HEK293 (cell line): ENCODE measurements at regions not wholly inside any gene's neighbourhood (a gene's known extent, or its start where the extent isn't known, plus 50 kb on each side); places are given as distances from the start of the nearest gene placed in this dataset.

ENCODE experiments used
- CTCF ChIA-PET: fragments of 350-600 bp; formaldehyde crosslinking; extraction: SDS; loops from one replicate; lab custom pipeline; 2021; ENCODE audit warnings: antibody characterized with exemption; lab: Yijun Ruan, JAX
- POLR2A ChIA-PET: fragments of 300-600 bp; formaldehyde crosslinking; extraction: SDS; loops from one replicate; lab custom pipeline; 2020; ENCODE audit warnings: antibody characterized with exemption, inconsistent platforms; lab: Yijun Ruan, JAX
- H3K27ac ChIP-seq: fragments of 200-500 bp; sonication (Bioruptor generic); 2 replicates; pipeline ENCODE4 v1.5.1; 2014; ENCODE audit warnings: low read depth, low read length, control low read depth, inconsistent platforms; ENCODE audit errors: extremely low read depth
- H3K36me3 ChIP-seq, 2 experiments: fragments of 200-500 bp in 1 of 2; sonication (Bioruptor generic) in 1 of 2; 1 replicate in 1 of 2; 2 replicates in 1 of 2; pipeline ENCODE4 v1.5.1; 2014 to 2017; ENCODE audit warnings: inconsistent platforms in 2 of 2, low read length in 2 of 2; ENCODE audit not compliant: control insufficient read depth in 2 of 2, insufficient read depth in 1 of 2
- H3K4me1 ChIP-seq: fragments of 200-500 bp; sonication (Bioruptor generic); 2 replicates; pipeline ENCODE4 v1.5.1; 2014; ENCODE audit warnings: mild to moderate bottlenecking, low read length, inconsistent platforms; ENCODE audit not compliant: control insufficient read depth, insufficient read depth
- H3K4me3 ChIP-seq: 2 replicates; pipeline ENCODE4 v1.5.1; 2011; ENCODE audit warnings: low read depth, mild to moderate bottlenecking, control low read depth, low read length, moderate library complexity
- H3K9me3 ChIP-seq: fragments of 200-500 bp; sonication (Bioruptor generic); 2 replicates; pipeline ENCODE4 v1.5.1; 2014; ENCODE audit warnings: low read depth, low read length, inconsistent platforms; ENCODE audit not compliant: control insufficient read depth, insufficient read depth
- OVOL3 ChIP-seq: fragments of 450-650 bp; formaldehyde crosslinking; IDR thresholded peaks from 2 replicates; pipeline ENCODE4 v1.5.1; 2016; ENCODE audit warnings: missing biosample characterization, missing genetic modification characterization
- ZBTB49 ChIP-seq: fragments of 450-650 bp; formaldehyde crosslinking; IDR thresholded peaks from 2 replicates; pipeline ENCODE4 v1.5.1; 2016; ENCODE audit warnings: missing biosample characterization, missing genetic modification characterization, low read depth
- ZNF148 ChIP-seq: fragments of 450-650 bp; formaldehyde crosslinking; IDR thresholded peaks from 2 replicates; pipeline ENCODE4 v1.5.0; 2017; ENCODE audit warnings: missing biosample characterization, missing genetic modification characterization, borderline replicate concordance
- ZNF174 ChIP-seq: fragments of 450-650 bp; formaldehyde crosslinking; IDR thresholded peaks from 2 replicates; pipeline ENCODE4 v1.5.0; 2017; ENCODE audit warnings: missing biosample characterization, mild to moderate bottlenecking, missing genetic modification characterization
- ZNF214 ChIP-seq: fragments of 450-650 bp; formaldehyde crosslinking; IDR thresholded peaks from 2 replicates; pipeline ENCODE4 v1.5.1; 2017; ENCODE audit warnings: missing biosample characterization, mild to moderate bottlenecking, missing genetic modification characterization, borderline replicate concordance
- ZNF221 ChIP-seq: fragments of 450-650 bp; formaldehyde crosslinking; IDR thresholded peaks from 2 replicates; pipeline ENCODE4 v1.5.1; 2017; ENCODE audit warnings: missing biosample characterization, missing genetic modification characterization, borderline replicate concordance
- ZNF223 ChIP-seq: fragments of 450-650 bp; formaldehyde crosslinking; IDR thresholded peaks from 2 replicates; pipeline ENCODE4 v1.5.1; 2016; ENCODE audit warnings: missing biosample characterization, missing genetic modification characterization
- ZNF274 ChIP-seq, 2 experiments: fragments of 200-500 bp in 1 of 2; fragments of 450-650 bp in 1 of 2; sonication (Bioruptor generic) in 1 of 2; formaldehyde crosslinking in 1 of 2; IDR thresholded peaks; 2 replicates each; pipeline versions ENCODE4 v1.5.1 to v1.6.1; 2014 to 2016; ENCODE audit warnings: borderline replicate concordance in 1 of 2, inconsistent platforms in 1 of 2, low read length in 1 of 2, missing biosample characterization in 1 of 2, missing genetic modification characterization in 1 of 2
- ZNF280C ChIP-seq: fragments of 450-650 bp; formaldehyde crosslinking; IDR thresholded peaks from 2 replicates; pipeline ENCODE4 v1.5.1; 2016; ENCODE audit warnings: missing biosample characterization, missing genetic modification characterization
- ZNF280D ChIP-seq: fragments of 450-650 bp; formaldehyde crosslinking; IDR thresholded peaks from 2 replicates; pipeline ENCODE4 v1.5.1; 2016; ENCODE audit warnings: missing biosample characterization, missing genetic modification characterization
- ZNF311 ChIP-seq: fragments of 450-650 bp; formaldehyde crosslinking; IDR thresholded peaks from 2 replicates; pipeline ENCODE4 v1.5.1; 2017; ENCODE audit warnings: missing biosample characterization, missing genetic modification characterization, borderline replicate concordance
- ZNF626 ChIP-seq: fragments of 450-650 bp; sonication (Bioruptor Pico); formaldehyde crosslinking; IDR thresholded peaks from 2 replicates; pipeline ENCODE4 v1.5.1; 2018; ENCODE audit warnings: missing biosample characterization, missing genetic modification characterization, inconsistent platforms
- ZNF692 ChIP-seq: fragments of 450-650 bp; formaldehyde crosslinking; IDR thresholded peaks from 2 replicates; pipeline ENCODE4 v1.5.1; 2016; ENCODE audit warnings: missing biosample characterization, missing genetic modification characterization
- ZNF776 ChIP-seq: fragments of 450-650 bp; formaldehyde crosslinking; IDR thresholded peaks from 2 replicates; pipeline ENCODE4 v1.5.0; 2017; ENCODE audit warnings: missing biosample characterization, missing genetic modification characterization, borderline replicate concordance

- TF ChIP-seq ZBTB49 (tag by site-specific recombination) = no peak
- no peak for TF ChIP-seq ZNF274 (IDR thresholded peaks at IDR 0.05; ENCODE audit: low read length)
- TF ChIP-seq ZNF274 (tag by site-specific recombination; IDR thresholded peaks at IDR 0.05; ENCODE audit: borderline replicate concordance) = no peak
- no peak for TF ChIP-seq ZNF692 (tag by site-specific recombination)
- TF ChIP-seq ZNF776 (tag by site-specific recombination) = no peak
- no peak for TF ChIP-seq ZNF148 (tag by site-specific recombination)
Measured at GRCh38 chr14:101020834-101021370, 117.4 kb upstream of the RTL1 start (continued).

- no peak for TF ChIP-seq OVOL3 (tag by site-specific recombination)
- TF ChIP-seq ZNF311 = no peak
- no peak for TF ChIP-seq ZNF280C (tag by site-specific recombination)
- no peak for TF ChIP-seq ZNF223 (tag by site-specific recombination)
- TF ChIP-seq ZNF174 (tag by site-specific recombination) = no peak
- TF ChIP-seq ZNF214 (tag by site-specific recombination) = no peak
- no peak for TF ChIP-seq ZNF626
- no peak for TF ChIP-seq ZNF280D
- TF ChIP-seq ZNF221 (tag by site-specific recombination) = no peak
- Histone ChIP-seq H3K9me3 (no peaks in the 10 kb centered on the region), H3K4me1 (no peaks in the 10 kb centered on the region), H3K27ac (no peak overlapping the region), H3K36me3 (no peaks in the 10 kb centered on the region), H3K4me3 (no peak overlapping the region)
- ChIA-PET CTCF (no interaction called here), POLR2A (no interaction called here)
Measured at GRCh38 chr14:101022121-101022520, 118.6 kb upstream of the RTL1 start.
